ENCODE measurements at regions not wholly inside any gene's neighbourhood (a gene's known extent, or its start where the extent isn't known, plus 50 kb on each side); places are given as distances from the start of the nearest gene placed in this dataset.

DNA sequence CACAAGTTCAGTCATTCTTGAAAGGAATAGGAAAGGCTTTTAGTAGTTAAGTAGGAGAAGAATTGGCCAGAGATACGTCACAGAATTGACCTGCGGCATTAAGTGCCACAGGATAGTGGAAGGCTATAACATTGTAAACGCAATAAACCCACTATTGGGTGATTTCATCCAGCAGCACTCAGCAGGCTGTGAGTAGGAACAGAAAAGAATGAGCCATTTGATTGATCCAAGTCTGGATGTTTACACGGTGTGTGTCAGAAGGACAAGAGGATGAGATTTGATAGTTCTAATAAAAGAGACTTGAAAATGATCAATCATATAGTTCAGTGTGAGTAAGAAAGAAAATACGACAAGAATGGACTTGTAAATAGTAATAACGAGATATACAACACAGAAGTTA, 110.0 kb upstream of the MTAP start:
- no peaks in the 10 kb centered on the region for H3K36me3 ChIP-seq (replicated peaks in 1 of 2; ENCODE audit: insufficient read depth in 1 of 2, low read depth in 2 of 2)
- ATAC-seq (no peak), DNase-seq (no peak)
- H3K9me3 ChIP-seq: no peaks in the 10 kb centered on the region
- no peak for TF ChIP-seq POLR2A (IDR thresholded peaks at IDR 0.05)
- TF ChIP-seq CTCF (IDR thresholded peaks at IDR 0.05): no peak
- 35 to 37% methylated on average over 6 of the region's 6 CpGs for WGBS, 2 donors
- H3K27ac ChIP-seq: no peak overlapping the region
- no peaks in the 10 kb centered on the region for H3K4me1 ChIP-seq
- no peak overlapping the region for H3K4me3 ChIP-seq
- intact Hi-C loops (cut with DNase I): no loop called here
- no peaks in the 10 kb centered on the region for H3K27me3 ChIP-seq

- DNase-seq (no peak), ATAC-seq (no peak)
- intact Hi-C loops (cut with DNase I): no loop called here
- Histone ChIP-seq H3K27ac (no peak overlapping the region), H3K4me1 (no peaks in the 10 kb centered on the region), H3K36me3 (replicated peaks in 1 of 2; ENCODE audit: insufficient read depth in 1 of 2, low read depth in 2 of 2) (no peaks in the 10 kb centered on the region), H3K9me3 (no peaks in the 10 kb centered on the region), H3K4me3 (no peak overlapping the region), H3K27me3 (no peaks in the 10 kb centered on the region)
- 56 to 64% methylated on average over 5 to 6 of the region's 6 CpGs for WGBS, 2 donors
- TF ChIP-seq POLR2A (IDR thresholded peaks at IDR 0.05) (no peak), CTCF (IDR thresholded peaks at IDR 0.05) (no peak)
These were observed 108.0 kb upstream of the MTAP start for GRCh38 chr9:21694424-21694823.

GRCh38 chr9:21695443-21695842, 107.0 kb upstream of the MTAP start:
- no peaks in the 10 kb centered on the region for H3K4me1 ChIP-seq
- H3K27ac ChIP-seq: no peak overlapping the region
- no peaks in the 10 kb centered on the region for H3K9me3 ChIP-seq
- H3K27me3 ChIP-seq: no peaks in the 10 kb centered on the region
- no peak for ATAC-seq
- no peak overlapping the region for H3K4me3 ChIP-seq
- intact Hi-C loops (cut with DNase I): no loop called here
- no peak for TF ChIP-seq POLR2A (IDR thresholded peaks at IDR 0.05)
- TF ChIP-seq CTCF (IDR thresholded peaks at IDR 0.05): no peak
- no peak for DNase-seq
- H3K36me3 ChIP-seq (replicated peaks in 1 of 2; ENCODE audit: insufficient read depth in 1 of 2, low read depth in 2 of 2): no peaks in the 10 kb centered on the region
- 87 to 91% methylated on average over 12 to 14 of the region's 14 CpGs for WGBS, 2 donors

DNA sequence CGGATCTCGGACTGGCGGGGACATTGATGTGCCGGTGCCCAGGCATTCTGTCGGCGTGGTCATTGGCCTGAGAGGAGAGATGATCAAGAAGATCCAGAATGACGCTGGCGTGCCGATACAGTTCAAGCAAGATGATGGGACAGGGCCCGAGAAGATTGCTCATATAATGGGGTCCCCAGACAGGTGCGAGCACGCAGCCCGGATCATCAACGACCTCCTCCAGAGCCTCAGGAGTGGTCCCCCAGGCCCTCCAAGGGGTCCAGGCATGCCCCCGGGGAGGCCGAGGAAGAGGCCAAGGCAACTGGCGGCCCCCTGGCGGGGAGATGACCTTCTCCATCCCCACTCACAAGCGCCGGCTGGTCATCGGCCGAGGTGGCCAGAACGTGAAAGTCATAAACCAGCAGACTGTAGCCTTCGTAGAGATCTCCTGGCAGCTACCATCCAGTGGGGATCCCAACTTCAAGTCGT, 106.5 kb upstream of the MTAP start:
- Histone ChIP-seq H3K9me3 (no peaks in the 10 kb centered on the region), H3K27ac (no peak overlapping the region), H3K4me1 (no peaks in the 10 kb centered on the region), H3K27me3 (no peaks in the 10 kb centered on the region), H3K4me3 (no peak overlapping the region), H3K36me3 (replicated peaks in 1 of 2; ENCODE audit: insufficient read depth in 1 of 2, low read depth in 2 of 2) (no peaks in the 10 kb centered on the region)
- no peak for TF ChIP-seq CTCF (IDR thresholded peaks at IDR 0.05)
- TF ChIP-seq POLR2A (IDR thresholded peaks at IDR 0.05): no peak
- DNase-seq (no peak), ATAC-seq (no peak)
- intact Hi-C loops (cut with DNase I): no loop called here
- WGBS, 2 donors: 87 to 97% methylated on average over 11 to 23 of the region's 25 CpGs

DNA sequence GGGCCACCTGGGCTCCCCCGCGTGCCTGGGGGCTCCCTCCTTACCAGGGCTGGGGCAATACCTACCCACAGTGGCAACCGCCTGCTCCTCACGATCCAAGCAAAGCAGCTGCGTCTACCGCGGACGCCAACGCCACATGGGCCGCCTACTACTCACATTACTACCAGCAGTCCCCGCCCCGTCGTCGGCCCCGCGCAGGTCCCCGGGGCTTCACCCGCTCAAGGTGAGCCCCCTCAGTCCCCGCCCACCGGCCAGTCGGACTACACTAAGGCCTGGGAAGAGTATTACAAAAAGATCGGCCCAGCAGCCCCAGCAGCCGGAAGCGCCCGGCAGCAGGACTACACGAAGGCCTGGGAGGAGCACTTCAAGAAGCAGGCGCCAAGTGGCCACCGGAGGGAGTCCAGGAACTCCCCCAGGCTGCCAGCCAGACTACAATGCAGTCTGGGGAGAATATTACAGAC, 106.0 kb upstream of the MTAP start:
- no peaks in the 10 kb centered on the region for H3K9me3 ChIP-seq
- intact Hi-C loops (cut with DNase I): no loop called here
- ATAC-seq: no peak
- H3K4me3 ChIP-seq: no peak overlapping the region
- WGBS, 2 donors: 34 to 48% methylated on average over 26 to 28 of the region's 28 CpGs
- TF ChIP-seq POLR2A (IDR thresholded peaks at IDR 0.05) (no peak), CTCF (IDR thresholded peaks at IDR 0.05) (no peak)
- no peak overlapping the region for H3K27ac ChIP-seq
- DNase-seq: no peak
- H3K4me1 ChIP-seq: no peaks in the 10 kb centered on the region
- no peaks in the 10 kb centered on the region for H3K36me3 ChIP-seq (replicated peaks in 1 of 2; ENCODE audit: insufficient read depth in 1 of 2, low read depth in 2 of 2)
- H3K27me3 ChIP-seq: no peaks in the 10 kb centered on the region
